SH-SY5Y (cell line): ENCODE measurements at regions not wholly inside any gene's neighbourhood (a gene's known extent, or its start where the extent isn't known, plus 50 kb on each side); places are given as distances from the start of the nearest gene placed in this dataset.

ENCODE experiments used
- GATA2 ChIP-seq: IDR thresholded peaks from 2 replicates; pipeline ENCODE4 v1.6.1; 2011; ENCODE audit warnings: mild to moderate bottlenecking, low read depth, low read length
- GATA3 ChIP-seq: IDR thresholded peaks from 2 replicates; pipeline ENCODE4 v1.6.1; 2011; ENCODE audit warnings: low read depth, mild to moderate bottlenecking, low read length, moderate library complexity

GRCh38 chr20:60956194-60956593 is 295.9 kb upstream of the CDH4 start:
- TF ChIP-seq GATA2 (no peak), GATA3 (no peak)
